GM21825 (cell line): ENCODE measurements at regions not wholly inside any gene's neighbourhood (a gene's known extent, or its start where the extent isn't known, plus 50 kb on each side); places are given as distances from the start of the nearest gene placed in this dataset.

Experiments used
- ATAC-seq: cut with Tn5 transposase; IDR thresholded peaks from one replicate; pipeline ENCODE4 v1.9.1; 2021; ENCODE audit warnings: mild to moderate bottlenecking, moderate library complexity; ENCODE audit not compliant: unreplicated experiment

GRCh38 chr2:40760071-40760666, 308.3 kb upstream of the SLC8A1 start:
- ATAC-seq, result no peak

- no peak for ATAC-seq
Measured at GRCh38 chr2:40773291-40773690, 321.4 kb upstream of the SLC8A1 start.

- no peak for ATAC-seq
Measured at GRCh38 chr2:40783704-40784103, 331.8 kb upstream of the SLC8A1 start.

GRCh38 chr2:40786636-40787035, 334.7 kb upstream of the SLC8A1 start:
- no peak for ATAC-seq

- no peak for ATAC-seq
Measured at GRCh38 chr2:40797120-40797519, 345.2 kb upstream of the SLC8A1 start.

- ATAC-seq, result no peak
Measured at GRCh38 chr2:40803900-40804299, 352.0 kb upstream of the SLC8A1 start.

- ATAC-seq, result no peak
Measured at GRCh38 chr2:40809156-40809555, 357.3 kb upstream of the SLC8A1 start.

GRCh38 chr2:40814616-40815015, 362.7 kb upstream of the SLC8A1 start:
- no peak for ATAC-seq

GRCh38 chr2:40820319-40820718, 368.4 kb upstream of the SLC8A1 start:
- no peak for ATAC-seq

GRCh38 chr2:40823478-40823877, 371.6 kb upstream of the SLC8A1 start:
- no peak for ATAC-seq

- ATAC-seq, result no peak
Measured at GRCh38 chr2:40824278-40824677, 372.4 kb upstream of the SLC8A1 start.

GRCh38 chr2:40827392-40827791, 375.5 kb upstream of the SLC8A1 start:
- ATAC-seq, result no peak

- ATAC-seq, result no peak
Measured at GRCh38 chr2:40831321-40831873, 379.5 kb upstream of the SLC8A1 start.

- no peak for ATAC-seq
Measured at GRCh38 chr2:40841856-40842255, 390.0 kb upstream of the SLC8A1 start.

- ATAC-seq, result no peak
Measured at GRCh38 chr2:40844353-40845277, 392.7 kb upstream of the SLC8A1 start.

- ATAC-seq, result no peak
Measured at GRCh38 chr2:40851661-40852060, 399.8 kb upstream of the SLC8A1 start.

- no peak for ATAC-seq
Measured at GRCh38 chr2:40859617-40860016, 407.7 kb upstream of the SLC8A1 start.

GRCh38 chr2:40867829-40868228, 415.9 kb upstream of the SLC8A1 start:
- no peak for ATAC-seq

GRCh38 chr2:40872580-40872979, 420.7 kb upstream of the SLC8A1 start:
- no peak for ATAC-seq

- ATAC-seq, result no peak
Measured at GRCh38 chr2:40874380-40874779, 422.5 kb upstream of the SLC8A1 start.

GRCh38 chr2:40877734-40878288, 425.9 kb upstream of the SLC8A1 start:
- ATAC-seq, result no peak

- no peak for ATAC-seq
Measured at GRCh38 chr2:40879305-40879704, 427.4 kb upstream of the SLC8A1 start.
